ENCODE measurements at regions not wholly inside any gene's neighbourhood (a gene's known extent, or its start where the extent isn't known, plus 50 kb on each side); places are given as distances from the start of the nearest gene placed in this dataset.

- TF ChIP-seq SAP30 (IDR thresholded peaks at IDR 0.05; ENCODE audit: insufficient read depth, insufficient replicate concordance, low read length), result no peak
- TF ChIP-seq CHD1 (IDR thresholded peaks at IDR 0.05; ENCODE audit: low read depth, low read length), result no peak
- TF ChIP-seq NRF1 (IDR thresholded peaks at IDR 0.05; ENCODE audit: low read depth, low read length), result no peak
- no peak for TF ChIP-seq POLR2AphosphoS5 (IDR thresholded peaks at IDR 0.05; ENCODE audit: low read depth, low read length)
- TF ChIP-seq EP300 (IDR thresholded peaks at IDR 0.05; ENCODE audit: borderline replicate concordance in 1 of 2, low read depth in 2 of 2, low read length in 2 of 2), result no peak
- no peak for TF ChIP-seq HDAC2 (IDR thresholded peaks at IDR 0.05; ENCODE audit: borderline replicate concordance in 1 of 2, low read depth in 2 of 2, low read length in 2 of 2)
- TF ChIP-seq GTF2F1 (IDR thresholded peaks at IDR 0.05; ENCODE audit: borderline replicate concordance, low read depth, low read length), result no peak
These were observed 319.4 kb upstream of the STAC start (continued) for GRCh38 chr3:36060950-36061349.

Data from H1 (cell line).